ENCODE measurements at regions not wholly inside any gene's neighbourhood (a gene's known extent, or its start where the extent isn't known, plus 50 kb on each side); places are given as distances from the start of the nearest gene placed in this dataset.

DNA sequence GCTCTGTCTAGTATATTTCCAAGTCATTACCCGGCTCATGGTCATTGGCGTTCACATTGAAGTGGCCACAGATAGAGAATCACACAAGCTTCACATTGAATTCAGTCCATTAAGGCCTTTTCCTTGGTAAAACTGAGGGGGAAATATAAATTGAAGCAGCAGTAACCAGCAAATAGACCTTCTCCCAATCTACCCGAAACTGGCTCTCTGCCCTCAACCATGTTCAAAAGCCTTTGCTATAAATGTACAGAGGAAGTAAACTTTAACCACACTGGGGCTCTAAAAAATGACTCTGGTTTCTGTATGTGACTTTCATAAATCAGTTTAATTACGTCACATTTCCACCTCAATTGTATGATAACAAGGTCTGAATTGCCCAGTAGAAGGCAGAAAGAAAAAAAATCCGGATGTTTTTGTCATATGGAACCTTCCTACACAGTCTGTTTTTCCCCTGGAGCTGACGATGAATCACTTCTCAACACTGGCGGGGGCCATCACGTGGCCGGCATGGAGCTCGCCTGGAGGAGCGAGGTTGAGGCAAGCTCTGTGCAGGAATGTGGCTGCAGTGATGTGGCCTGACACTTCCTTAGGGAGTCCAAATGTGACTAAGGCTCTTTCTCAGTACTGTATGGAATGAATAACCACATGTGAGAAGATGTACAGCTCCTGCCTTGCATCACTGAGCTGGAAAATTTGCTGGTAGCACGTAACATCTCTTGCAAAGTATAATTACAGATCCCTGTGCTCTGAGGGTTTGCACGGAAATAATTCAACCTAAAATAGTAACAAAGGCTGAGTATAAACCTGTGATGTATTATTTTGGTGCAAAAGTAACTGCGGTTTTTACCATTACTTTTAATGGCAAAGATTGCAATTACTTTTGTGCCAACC, 58.6 kb upstream of the SNX9 start (continued):
- TF ChIP-seq, protein P1, sequence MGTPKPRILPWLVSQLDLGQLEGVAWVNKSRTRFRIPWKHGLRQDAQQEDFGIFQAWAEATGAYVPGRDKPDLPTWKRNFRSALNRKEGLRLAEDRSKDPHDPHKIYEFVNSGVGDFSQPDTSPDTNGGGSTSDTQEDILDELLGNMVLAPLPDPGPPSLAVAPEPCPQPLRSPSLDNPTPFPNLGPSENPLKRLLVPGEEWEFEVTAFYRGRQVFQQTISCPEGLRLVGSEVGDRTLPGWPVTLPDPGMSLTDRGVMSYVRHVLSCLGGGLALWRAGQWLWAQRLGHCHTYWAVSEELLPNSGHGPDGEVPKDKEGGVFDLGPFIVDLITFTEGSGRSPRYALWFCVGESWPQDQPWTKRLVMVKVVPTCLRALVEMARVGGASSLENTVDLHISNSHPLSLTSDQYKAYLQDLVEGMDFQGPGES (IDR thresholded peaks at IDR 0.05; ENCODE audit: low read depth, low read length) = no peak
- TF ChIP-seq FOSL2 (IDR thresholded peaks at IDR 0.05; ENCODE audit: borderline replicate concordance, low read depth) (peak; percentile 90), FOXM1 (IDR thresholded peaks at IDR 0.05; ENCODE audit: low read depth) (no peak), ZBTB33 (IDR thresholded peaks at IDR 0.05; ENCODE audit: borderline replicate concordance, low read depth) (0 out of 2 replicates have a peak, but pooled peaks have one; percentile 49)
- TF ChIP-seq, protein P2, sequence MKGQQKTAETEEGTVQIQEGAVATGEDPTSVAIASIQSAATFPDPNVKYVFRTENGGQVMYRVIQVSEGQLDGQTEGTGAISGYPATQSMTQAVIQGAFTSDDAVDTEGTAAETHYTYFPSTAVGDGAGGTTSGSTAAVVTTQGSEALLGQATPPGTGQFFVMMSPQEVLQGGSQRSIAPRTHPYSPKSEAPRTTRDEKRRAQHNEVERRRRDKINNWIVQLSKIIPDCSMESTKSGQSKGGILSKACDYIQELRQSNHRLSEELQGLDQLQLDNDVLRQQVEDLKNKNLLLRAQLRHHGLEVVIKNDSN (IDR thresholded peaks at IDR 0.05; ENCODE audit: borderline replicate concordance, low read depth) = peak; percentile 95
- TF ChIP-seq, protein P3, sequence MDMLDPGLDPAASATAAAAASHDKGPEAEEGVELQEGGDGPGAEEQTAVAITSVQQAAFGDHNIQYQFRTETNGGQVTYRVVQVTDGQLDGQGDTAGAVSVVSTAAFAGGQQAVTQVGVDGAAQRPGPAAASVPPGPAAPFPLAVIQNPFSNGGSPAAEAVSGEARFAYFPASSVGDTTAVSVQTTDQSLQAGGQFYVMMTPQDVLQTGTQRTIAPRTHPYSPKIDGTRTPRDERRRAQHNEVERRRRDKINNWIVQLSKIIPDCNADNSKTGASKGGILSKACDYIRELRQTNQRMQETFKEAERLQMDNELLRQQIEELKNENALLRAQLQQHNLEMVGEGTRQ (IDR thresholded peaks at IDR 0.05; ENCODE audit: borderline replicate concordance, low read depth, low read length) = peak; percentile 51

GRCh38 chr6:157766901-157767774, 55.9 kb upstream of the SNX9 start:
- no peaks in the 10 kb centered on the region for H3K27me3 ChIP-seq (ENCODE audit: insufficient read depth)
- no peak for DNase-seq
- TF ChIP-seq, protein P3 (IDR thresholded peaks at IDR 0.05; ENCODE audit: borderline replicate concordance, low read depth, low read length) = no peak
- TF ChIP-seq RCOR1 (IDR thresholded peaks at IDR 0.05; ENCODE audit: low read length) = no peak
- no peak for TF ChIP-seq CHD2 (IDR thresholded peaks at IDR 0.05; ENCODE audit: low read length, partially characterized antibody)
- TF ChIP-seq GATA2 (CRISPR knock-in tag; IDR thresholded peaks at IDR 0.05) = no peak
- no peak for TF ChIP-seq SMC3 (IDR thresholded peaks at IDR 0.05; ENCODE audit: low read depth, low read length)
- no peak for TF ChIP-seq REST (IDR thresholded peaks at IDR 0.05; ENCODE audit: low read depth, low read length)
- no peak for TF ChIP-seq MEF2A (IDR thresholded peaks at IDR 0.05; ENCODE audit: borderline replicate concordance, low read depth)
- no peak for TF ChIP-seq YY1 (IDR thresholded peaks at IDR 0.05; ENCODE audit: low read depth)
- TF ChIP-seq FOXJ3 (CRISPR knock-in tag; IDR thresholded peaks at IDR 0.05) = no peak
- TF ChIP-seq TAF1 (IDR thresholded peaks at IDR 0.05; ENCODE audit: borderline replicate concordance, low read depth, low read length) = no peak
- TF ChIP-seq FOSL2 (IDR thresholded peaks at IDR 0.05; ENCODE audit: borderline replicate concordance, low read depth) = no peak
- no peak overlapping the region for H3K27ac ChIP-seq (ENCODE audit: low read depth in 2 of 2, low read length in 1 of 2)
- CTCF ChIA-PET = interaction anchor here (3.6 kb wide), 1 partner anchor 11 kb away, joined by 29 read pairs; no protein-coding TSS in a partner anchor
- H3K36me3 ChIP-seq (replicated peaks in 1 of 2; ENCODE audit: control insufficient read depth in 1 of 2, insufficient read depth in 2 of 2, low read length in 1 of 2) = no peaks in the 10 kb centered on the region
- POLR2A ChIA-PET = no interaction called here
- no peak overlapping the region for H2AFZ ChIP-seq (ENCODE audit: low read depth)
- no peaks in the 10 kb centered on the region for H4K20me1 ChIP-seq (ENCODE audit: insufficient read depth)
- H3K9ac ChIP-seq = no peak overlapping the region
- H3K9me3 ChIP-seq = no peaks in the 10 kb centered on the region
- 96% methylated on average over 11 of the region's 11 CpGs for WGBS (ENCODE audit: low lambda C conversion rate)
- no peak overlapping the region for H3K4me3 ChIP-seq (ENCODE audit: low read depth in 2 of 2, low read length in 1 of 2)
- no peaks in the 10 kb centered on the region for H3K79me2 ChIP-seq (ENCODE audit: insufficient read depth)
- peaks cover 12 to 18% of the 10 kb centered on the region in 2 experiments for H3K4me1 ChIP-seq (ENCODE audit: control insufficient read depth in 1 of 2, insufficient read depth in 2 of 2, low read depth in 1 of 2, low read length in 1 of 2)
- H3K4me2 ChIP-seq = no peak overlapping the region
- H3K9me2 ChIP-seq = no peaks in the 10 kb centered on the region
- H3F3A ChIP-seq (replicated peaks; ENCODE audit: insufficient read depth) = peaks cover 27% of the 10 kb centered on the region

Measured in SK-N-SH (cell line).